ENCODE measurements at regions not wholly inside any gene's neighbourhood (a gene's known extent, or its start where the extent isn't known, plus 50 kb on each side); places are given as distances from the start of the nearest gene placed in this dataset.

DNA sequence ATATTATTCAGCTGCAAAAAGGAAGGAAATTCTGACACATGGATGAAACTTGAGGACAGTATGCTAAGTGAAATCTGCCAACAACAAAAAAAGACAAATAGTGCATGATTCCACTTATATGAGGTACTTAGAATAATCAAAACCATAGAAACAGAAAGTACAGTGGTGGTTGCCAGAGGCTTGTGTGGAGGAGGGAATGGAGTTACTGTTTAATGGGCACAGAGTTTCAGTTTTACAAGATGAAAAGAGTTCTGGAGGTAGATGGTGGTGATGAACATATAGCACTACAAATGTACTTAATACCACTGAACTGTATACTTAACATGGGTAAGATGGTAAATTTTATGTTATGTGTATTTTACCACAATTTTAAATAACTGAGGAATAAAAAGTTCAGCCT lies 212.0 kb upstream of the KLF3 start (continued):
- TF ChIP-seq, protein P1, sequence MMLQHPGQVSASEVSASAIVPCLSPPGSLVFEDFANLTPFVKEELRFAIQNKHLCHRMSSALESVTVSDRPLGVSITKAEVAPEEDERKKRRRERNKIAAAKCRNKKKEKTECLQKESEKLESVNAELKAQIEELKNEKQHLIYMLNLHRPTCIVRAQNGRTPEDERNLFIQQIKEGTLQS (IDR thresholded peaks at IDR 0.05; ENCODE audit: insufficient read depth, low read depth, low read length), result no peak
- no peak for TF ChIP-seq CBX8 (IDR thresholded peaks at IDR 0.05; ENCODE audit: borderline replicate concordance, low read depth, low read length)
- TF ChIP-seq SIX5 (IDR thresholded peaks at IDR 0.05; ENCODE audit: low read depth, low read length), result no peak
- no peak for TF ChIP-seq KDM4A (IDR thresholded peaks at IDR 0.05; ENCODE audit: low read depth, low read length, severe bottlenecking)
